Dedifferentiated amniotic fluid mesenchymal stem cell (primary cell): ENCODE measurements at regions not wholly inside any gene's neighbourhood (a gene's known extent, or its start where the extent isn't known, plus 50 kb on each side); places are given as distances from the start of the nearest gene placed in this dataset.
A peak's percentile ranks its signal among the peaks of the same experiment; 100 is the strongest.
"Not testable (repeated sequence)": the region's sequence is repeated elsewhere in the genome, so short reads cannot be mapped to it uniquely, and the experiment has no call there.

Experiments used
- DNase-seq: peaks from one replicate; pipeline ENCODE4 v3.0.0-alpha.2; 2016; ENCODE audit errors: extremely low spot score

DNA sequence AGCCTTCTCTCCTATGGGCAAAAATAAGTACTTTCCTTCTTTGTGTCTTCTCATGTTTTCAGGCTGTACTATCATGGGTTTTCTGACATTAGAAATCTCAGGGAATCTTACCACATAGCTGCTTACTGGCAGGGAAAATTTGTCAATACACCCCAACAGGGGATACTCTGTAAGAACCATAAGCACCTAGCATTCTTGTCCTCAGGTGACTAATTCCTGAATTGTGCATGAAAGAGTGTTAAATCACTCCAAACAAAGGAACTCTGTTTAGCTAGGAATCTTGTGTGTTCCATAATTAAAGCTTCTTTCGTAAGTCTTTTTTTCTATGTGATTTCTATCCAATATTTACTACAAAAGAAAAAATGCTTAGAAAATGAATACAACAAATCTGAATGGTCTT lies 206.7 kb upstream of the POT1 start:
- DNase-seq, result no peak

- no peak for DNase-seq
Observed at GRCh38 chr7:125130173-125130572, 200.5 kb upstream of the POT1 start.

GRCh38 chr7:125127304-125127703 lies 197.7 kb upstream of the POT1 start:
- DNase-seq, result no peak

- DNase-seq, result no peak
Observed at GRCh38 chr7:125126376-125126775, 196.8 kb upstream of the POT1 start.

DNA sequence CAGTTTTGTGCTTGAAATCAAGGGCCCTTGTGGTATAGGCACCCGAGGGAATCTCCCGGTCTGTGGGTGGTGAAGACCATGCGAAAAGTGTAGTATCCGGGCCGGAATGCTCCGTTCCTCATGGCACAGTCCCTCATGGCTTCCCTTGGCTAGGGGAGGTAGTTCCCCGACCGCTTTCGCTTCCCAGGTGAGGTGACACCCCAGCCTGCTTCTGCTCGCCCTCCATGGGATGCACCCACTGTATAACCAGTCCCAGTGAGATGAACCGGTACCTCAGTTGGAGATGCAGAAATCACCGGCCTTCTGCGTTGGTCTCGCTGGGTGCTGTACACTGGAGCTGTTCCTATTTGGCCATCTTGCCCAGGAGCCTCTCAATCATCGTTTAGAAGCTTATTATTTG lies 195.7 kb upstream of the POT1 start:
- DNase-seq, result no peak

DNA sequence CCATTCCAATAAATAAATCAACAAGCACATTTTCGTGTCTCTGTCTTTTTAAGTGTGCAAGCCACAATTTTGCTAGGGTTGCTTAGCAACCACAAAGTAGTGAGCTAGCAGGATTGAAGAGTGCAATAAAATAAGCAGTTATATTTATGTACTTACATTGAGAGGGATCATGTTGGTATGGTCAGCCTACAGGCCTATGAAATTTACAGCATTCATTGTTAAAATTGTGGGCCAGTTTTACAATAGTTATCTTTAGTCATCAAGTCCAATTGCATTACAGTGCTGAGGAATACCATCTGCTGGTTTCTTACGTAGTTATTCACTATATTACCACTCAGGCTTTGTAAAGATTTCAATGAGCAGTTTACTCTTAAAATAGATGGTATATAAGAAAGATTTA lies 192.5 kb upstream of the POT1 start:
- DNase-seq, result peak; percentile 25

DNA sequence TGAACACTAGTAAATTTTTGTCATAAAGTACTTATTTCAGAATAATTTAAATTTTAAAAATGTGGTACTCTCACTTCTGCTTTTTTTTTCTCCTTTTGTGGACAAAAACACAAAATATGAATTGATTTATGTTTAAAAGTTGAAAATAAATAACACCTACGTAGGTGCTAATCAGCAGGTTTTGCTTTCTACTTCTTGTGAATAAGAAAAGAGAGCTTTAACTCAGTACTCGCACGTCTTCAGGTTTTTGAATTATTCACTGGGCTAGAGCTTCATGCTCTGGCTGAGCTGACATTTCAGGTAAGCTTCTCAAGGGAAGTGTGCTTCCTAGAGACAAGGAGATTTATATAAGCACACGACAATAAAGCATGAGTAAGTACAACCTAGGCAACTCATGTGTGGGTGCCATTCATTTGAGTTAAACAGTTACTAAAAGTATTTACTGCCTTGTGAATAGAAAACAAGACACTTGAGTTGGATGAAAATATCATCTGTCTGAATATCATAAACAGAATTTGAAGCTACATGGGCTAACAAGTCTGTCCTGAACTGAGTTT lies 190.0 kb upstream of the POT1 start:
- no peak for DNase-seq

DNA sequence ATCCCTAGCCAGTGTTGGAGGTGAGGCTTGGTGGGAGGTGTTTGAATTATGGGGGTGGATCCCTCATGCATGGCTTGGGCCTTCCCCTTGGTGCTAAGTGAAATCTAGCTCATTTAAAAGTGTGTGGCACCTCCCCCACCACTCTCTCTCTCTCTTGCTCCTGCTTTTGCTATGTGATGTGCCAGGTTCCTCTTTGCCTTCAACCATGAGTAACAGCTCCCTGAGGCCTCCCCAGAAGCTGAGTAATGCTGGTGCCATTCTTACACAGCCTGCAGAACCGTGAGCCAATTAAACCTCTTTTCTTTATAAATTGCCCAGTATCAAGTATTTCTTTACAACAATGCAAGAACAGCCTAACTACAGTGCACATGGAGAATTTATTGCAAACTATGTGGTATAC lies 188.8 kb upstream of the POT1 start:
- DNase-seq, result no peak

GRCh38 chr7:125112850-125113249 lies 183.2 kb upstream of the POT1 start:
- DNase-seq, result no peak

GRCh38 chr7:125099519-125099918 lies 169.9 kb upstream of the POT1 start:
- no peak for DNase-seq

- no peak for DNase-seq
Observed at GRCh38 chr7:125098377-125098970, 168.8 kb upstream of the POT1 start.

- no peak for DNase-seq
Observed at GRCh38 chr7:125090596-125090995, 161.0 kb upstream of the POT1 start.

DNA sequence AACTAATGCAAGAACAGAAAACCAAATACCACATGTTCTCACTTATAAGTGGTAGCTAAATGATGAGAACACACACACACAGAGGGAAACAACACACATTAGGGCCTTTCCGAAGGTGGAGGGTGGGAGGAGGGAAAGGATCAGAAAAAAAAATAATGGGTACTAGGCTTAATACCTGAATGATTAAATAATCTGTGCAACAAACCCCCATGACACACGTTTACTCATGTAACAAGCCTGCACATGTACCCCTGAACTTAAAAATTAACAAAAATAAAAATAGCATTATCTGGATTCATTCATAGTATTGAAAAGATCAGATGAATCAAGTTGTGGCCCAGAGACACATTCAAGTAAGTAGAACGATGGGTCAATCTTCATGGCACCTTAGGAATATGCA lies 159.5 kb upstream of the POT1 start:
- no peak for DNase-seq

GRCh38 chr7:125088555-125088954 lies 158.9 kb upstream of the POT1 start:
- no peak for DNase-seq

DNA sequence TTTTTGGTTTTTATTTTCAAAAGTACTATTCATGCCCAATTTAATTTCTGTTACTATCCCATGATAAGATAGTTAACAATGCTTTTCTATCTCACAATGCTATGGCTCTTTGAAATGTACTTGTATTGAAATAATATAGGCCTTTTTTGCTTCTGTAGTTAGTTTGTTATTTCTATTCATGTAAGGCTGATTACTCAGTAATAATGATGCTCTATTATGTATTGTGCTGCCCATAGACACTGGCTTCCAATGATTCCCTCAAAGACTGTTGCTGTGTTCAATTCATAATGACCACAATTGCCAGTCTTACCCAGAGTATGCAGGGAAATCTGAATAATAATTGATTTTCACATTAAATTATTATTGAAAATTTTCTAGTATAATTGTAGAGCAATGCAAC lies 155.5 kb upstream of the POT1 start:
- DNase-seq, result no peak

DNA sequence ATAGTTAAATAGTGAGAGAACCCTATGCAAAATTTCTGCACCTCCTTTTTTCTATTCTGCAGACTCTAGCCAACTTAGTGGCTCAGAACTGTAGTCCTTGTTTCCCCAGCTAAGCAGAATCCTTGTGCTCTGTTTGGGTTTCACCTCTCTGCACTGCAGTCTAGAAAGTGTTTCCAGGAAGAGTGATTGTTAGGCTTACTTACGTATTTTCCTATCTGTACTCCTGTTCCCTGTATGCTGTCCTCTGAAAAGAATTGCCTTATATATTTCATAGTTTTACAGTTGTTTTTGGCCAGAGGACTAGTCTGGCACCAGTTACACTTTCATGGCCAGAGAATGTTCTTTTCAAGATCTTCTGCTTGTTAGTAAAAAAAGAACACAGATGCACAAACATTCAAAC lies 154.6 kb upstream of the POT1 start:
- DNase-seq, result no peak

GRCh38 chr7:125074141-125074540 lies 144.5 kb upstream of the POT1 start:
- DNase-seq, result no peak

DNA sequence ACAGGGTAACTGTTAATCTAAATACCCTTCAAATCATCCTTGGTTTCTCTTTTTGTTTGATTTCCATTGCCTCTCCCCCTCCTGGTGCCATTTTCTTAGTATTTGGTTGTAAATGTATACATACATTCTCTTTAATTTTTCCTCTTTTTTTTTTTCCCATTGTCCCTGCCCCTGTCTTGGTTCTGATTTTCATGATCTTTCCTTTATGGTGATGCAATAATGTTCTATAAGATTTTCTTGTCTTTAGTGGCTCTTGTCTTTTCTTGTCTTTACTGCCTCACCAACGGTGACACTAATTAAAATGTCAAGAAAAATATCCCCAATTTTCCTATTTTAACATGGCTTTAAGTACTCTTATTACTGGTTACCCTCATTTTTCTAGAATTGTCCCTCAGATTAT lies 135.9 kb upstream of the POT1 start:
- no peak for DNase-seq

DNA sequence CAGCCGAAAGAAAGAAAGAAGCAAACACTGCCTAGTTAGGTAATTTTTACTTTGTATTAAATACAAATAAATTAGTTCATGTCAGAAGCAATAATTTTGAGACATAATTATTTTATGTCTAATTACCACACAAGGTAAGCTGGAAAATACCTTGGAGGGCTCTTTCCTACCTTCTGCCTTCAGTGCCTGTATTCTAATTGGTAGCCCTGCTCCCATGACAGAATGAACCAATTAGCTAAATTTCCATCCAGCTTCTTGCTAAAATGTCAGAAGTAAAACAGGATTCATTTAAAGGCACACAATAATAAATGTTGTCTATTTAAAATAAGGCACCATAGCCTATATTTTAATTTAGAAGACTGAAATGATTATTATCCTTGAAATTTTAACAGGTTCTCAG lies 135.4 kb upstream of the POT1 start:
- DNase-seq, result no peak

DNA sequence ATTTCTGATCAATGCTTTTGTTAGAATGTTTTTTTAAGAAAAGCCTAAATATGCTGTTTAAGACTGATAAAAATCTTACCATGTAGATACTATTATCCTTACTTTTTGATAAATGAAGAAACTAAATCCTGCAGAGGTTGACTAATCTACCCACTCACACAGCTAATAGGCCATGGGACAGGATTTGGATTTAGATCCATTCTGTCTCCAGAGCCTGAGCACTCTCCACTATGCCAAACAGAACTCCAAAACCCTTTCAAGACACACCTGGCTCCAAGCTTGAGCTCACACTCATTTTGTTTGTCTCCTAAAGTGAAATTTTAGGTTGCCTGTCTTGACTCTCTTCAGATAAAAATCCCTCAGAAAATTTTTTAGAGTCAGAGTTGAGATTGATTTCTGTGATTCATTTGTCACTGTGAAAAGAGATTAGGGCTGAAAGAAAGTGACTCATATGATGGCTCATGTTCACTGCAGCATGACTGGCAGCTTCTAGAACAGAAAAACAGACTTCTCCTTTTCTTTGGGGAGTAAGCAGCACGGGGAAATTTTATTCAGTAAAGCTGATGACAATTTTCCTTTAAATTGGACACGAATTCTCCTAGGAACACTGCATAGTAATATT lies 132.3 kb upstream of the POT1 start:
- DNase-seq, result peak; percentile 21

GRCh38 chr7:125061083-125061745 lies 131.6 kb upstream of the POT1 start:
- DNase-seq, result not testable (repeated sequence)

- DNase-seq, result peak; percentile 33
Observed at GRCh38 chr7:125059861-125060456, 130.3 kb upstream of the POT1 start.

DNA sequence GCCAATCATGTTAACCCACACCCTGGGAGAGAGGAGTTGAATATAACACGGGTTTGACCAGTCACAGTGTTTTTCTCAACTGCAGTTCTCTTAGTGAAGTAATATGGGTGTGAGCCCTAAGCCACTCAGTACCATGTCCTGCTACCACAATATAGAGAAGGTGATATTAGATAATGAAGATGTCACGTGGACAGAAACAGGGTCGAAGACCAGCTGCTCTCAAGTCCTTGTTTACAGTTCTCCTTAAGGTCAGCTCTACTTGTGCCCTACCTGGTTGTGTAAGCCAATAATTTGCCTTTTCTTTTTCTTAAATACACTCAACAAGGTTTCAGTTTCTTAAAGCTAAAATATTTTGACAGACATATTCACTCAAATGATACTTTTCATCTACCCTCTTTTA lies 128.3 kb upstream of the POT1 start:
- DNase-seq, result no peak
